Fibroblast of pulmonary artery (primary cell): ENCODE measurements at regions not wholly inside any gene's neighbourhood (a gene's known extent, or its start where the extent isn't known, plus 50 kb on each side); places are given as distances from the start of the nearest gene placed in this dataset.

Source experiments
- DNase-seq: peaks from one replicate; pipeline ENCODE4 v3.0.0-alpha.2; 2010; ENCODE audit warnings: low read depth
- H3K4me3 ChIP-seq: replicated peaks from 2 replicates; pipeline ENCODE4 v1.5.1; 2011; ENCODE audit warnings: low read depth, mild to moderate bottlenecking, control low read depth, low read length, moderate library complexity
- CTCF ChIP-seq: IDR thresholded peaks from 2 replicates; pipeline ENCODE4 v1.5.1; 2011; ENCODE audit warnings: mild to moderate bottlenecking, control low read depth, low read length, inconsistent platforms; ENCODE audit errors: missing control alignments

- H3K4me3 ChIP-seq, result no peak overlapping the region
- TF ChIP-seq CTCF, result no peak
- no peak for DNase-seq
Measured at GRCh38 chr6:81630719-81631118, 121.8 kb downstream of the TENT5A start.

GRCh38 chr6:81625216-81625615 lies 127.3 kb downstream of the TENT5A start:
- DNase-seq, result peak; percentile 31
- no peak overlapping the region for H3K4me3 ChIP-seq
- TF ChIP-seq CTCF, result no peak

- TF ChIP-seq CTCF, result no peak
- DNase-seq, result peak; percentile 21
- H3K4me3 ChIP-seq, result no peak overlapping the region
Measured at GRCh38 chr6:81624453-81624852, 128.0 kb downstream of the TENT5A start.

GRCh38 chr6:81623106-81623759 lies 129.2 kb downstream of the TENT5A start:
- TF ChIP-seq CTCF, result no peak
- DNase-seq, result no peak
- no peak overlapping the region for H3K4me3 ChIP-seq

- no peak for TF ChIP-seq CTCF
- no peak for DNase-seq
- H3K4me3 ChIP-seq, result no peak overlapping the region
Measured at GRCh38 chr6:81621816-81622395, 130.6 kb downstream of the TENT5A start.

GRCh38 chr6:81614292-81614691 lies 138.2 kb downstream of the TENT5A start:
- TF ChIP-seq CTCF, result no peak
- DNase-seq, result peak; percentile 65
- no peak overlapping the region for H3K4me3 ChIP-seq

GRCh38 chr6:81613606-81614005 lies 138.9 kb downstream of the TENT5A start:
- H3K4me3 ChIP-seq, result no peak overlapping the region
- peak; percentile 84 for DNase-seq
- no peak for TF ChIP-seq CTCF
